PC-3 (cell line): ENCODE measurements at regions not wholly inside any gene's neighbourhood (a gene's known extent, or its start where the extent isn't known, plus 50 kb on each side); places are given as distances from the start of the nearest gene placed in this dataset.

Source experiments
- EZH2 ChIP-seq: fragments of 300-600 bp; sonication (generic); IDR thresholded peaks from one replicate; pipeline ENCODE4 v1.6.1; 2017; ENCODE audit warnings: antibody characterized with exemption, mild to moderate bottlenecking, low read length; ENCODE audit not compliant: unreplicated experiment
- EZH2phosphoT487 ChIP-seq: fragments of 300-600 bp; sonication (generic); IDR thresholded peaks from 2 replicates; pipeline ENCODE4 v1.6.1; 2018; ENCODE audit warnings: mild to moderate bottlenecking, antibody characterized with exemption, low read length, borderline replicate concordance
- TF ChIP-seq, protein P1 (sequence below): fragments of 300-600 bp; sonication (generic); conservative IDR thresholded peaks from 2 replicates; pipeline ENCODE4 v1.5.1; 2017; ENCODE audit warnings: antibody characterized with exemption, low read depth, mild to moderate bottlenecking, low read length

DNA sequence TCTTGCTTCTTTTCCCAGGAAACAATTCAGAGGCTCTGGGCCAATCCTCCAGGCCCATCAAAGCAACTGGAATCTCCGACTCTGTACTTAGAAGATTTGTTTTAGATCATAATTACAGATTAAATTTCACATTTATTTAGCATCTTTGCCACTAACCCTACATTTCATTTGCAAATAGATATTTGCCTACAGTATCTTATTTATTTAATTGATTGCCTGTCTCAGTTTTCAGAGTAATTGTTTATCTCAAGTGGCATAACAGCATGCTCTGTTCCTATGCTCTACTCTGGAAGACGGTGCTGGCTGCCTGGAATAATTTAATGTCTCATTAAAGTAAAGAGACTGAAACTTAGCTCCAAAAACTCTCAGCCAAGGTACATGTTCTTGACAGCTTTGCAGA is 213.4 kb downstream of the HNMT start:
- TF ChIP-seq, protein P1, sequence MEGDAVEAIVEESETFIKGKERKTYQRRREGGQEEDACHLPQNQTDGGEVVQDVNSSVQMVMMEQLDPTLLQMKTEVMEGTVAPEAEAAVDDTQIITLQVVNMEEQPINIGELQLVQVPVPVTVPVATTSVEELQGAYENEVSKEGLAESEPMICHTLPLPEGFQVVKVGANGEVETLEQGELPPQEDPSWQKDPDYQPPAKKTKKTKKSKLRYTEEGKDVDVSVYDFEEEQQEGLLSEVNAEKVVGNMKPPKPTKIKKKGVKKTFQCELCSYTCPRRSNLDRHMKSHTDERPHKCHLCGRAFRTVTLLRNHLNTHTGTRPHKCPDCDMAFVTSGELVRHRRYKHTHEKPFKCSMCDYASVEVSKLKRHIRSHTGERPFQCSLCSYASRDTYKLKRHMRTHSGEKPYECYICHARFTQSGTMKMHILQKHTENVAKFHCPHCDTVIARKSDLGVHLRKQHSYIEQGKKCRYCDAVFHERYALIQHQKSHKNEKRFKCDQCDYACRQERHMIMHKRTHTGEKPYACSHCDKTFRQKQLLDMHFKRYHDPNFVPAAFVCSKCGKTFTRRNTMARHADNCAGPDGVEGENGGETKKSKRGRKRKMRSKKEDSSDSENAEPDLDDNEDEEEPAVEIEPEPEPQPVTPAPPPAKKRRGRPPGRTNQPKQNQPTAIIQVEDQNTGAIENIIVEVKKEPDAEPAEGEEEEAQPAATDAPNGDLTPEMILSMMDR: no peak
- TF ChIP-seq EZH2 (no peak), EZH2phosphoT487 (no peak)
